ENCODE measurements at regions not wholly inside any gene's neighbourhood (a gene's known extent, or its start where the extent isn't known, plus 50 kb on each side); places are given as distances from the start of the nearest gene placed in this dataset.
"Not testable (repeated sequence)": the region's sequence is repeated elsewhere in the genome, so short reads cannot be mapped to it uniquely, and the experiment has no call there.

- POLR2A ChIA-PET, result not testable (repeated sequence)
Measured at GRCh38 chrX:90112365-90112764, 190.7 kb downstream of the TGIF2LX start.

GRCh38 chrX:90134947-90135346 lies 213.2 kb downstream of the TGIF2LX start:
- H3K4me3 ChIP-seq (ENCODE audit: low read depth in 2 of 2, low read length in 1 of 2); H3K9me3 ChIP-seq; H3K9ac ChIP-seq; H3K4me1 ChIP-seq (ENCODE audit: control insufficient read depth in 1 of 2, insufficient read depth in 2 of 2, low read depth in 1 of 2, low read length in 1 of 2); POLR2A ChIA-PET; H3K79me2 ChIP-seq (ENCODE audit: insufficient read depth); H3K27me3 ChIP-seq (ENCODE audit: insufficient read depth); H3K27ac ChIP-seq (ENCODE audit: low read depth in 2 of 2, low read length in 1 of 2); H4K20me1 ChIP-seq (ENCODE audit: insufficient read depth); DNase-seq; H3K9me2 ChIP-seq; H2AFZ ChIP-seq (ENCODE audit: low read depth); H3K4me2 ChIP-seq; H3F3A ChIP-seq (replicated peaks; ENCODE audit: insufficient read depth); CTCF ChIA-PET; H3K36me3 ChIP-seq (replicated peaks in 1 of 2; ENCODE audit: control insufficient read depth in 1 of 2, insufficient read depth in 2 of 2, low read length in 1 of 2): not testable (repeated sequence)
- WGBS (ENCODE audit: low lambda C conversion rate), result 2% methylated on average over 2 of the region's 2 CpGs

More at GRCh38 chrX:90112365-90112764, 190.7 kb downstream of the TGIF2LX start:
- H3K79me2 ChIP-seq (ENCODE audit: insufficient read depth); DNase-seq; H3K4me1 ChIP-seq (ENCODE audit: control insufficient read depth in 1 of 2, insufficient read depth in 2 of 2, low read depth in 1 of 2, low read length in 1 of 2); H4K20me1 ChIP-seq (ENCODE audit: insufficient read depth); H2AFZ ChIP-seq (ENCODE audit: low read depth); CTCF ChIA-PET; H3K9ac ChIP-seq; H3K9me3 ChIP-seq; H3K27me3 ChIP-seq (ENCODE audit: insufficient read depth); H3K36me3 ChIP-seq (replicated peaks in 1 of 2; ENCODE audit: control insufficient read depth in 1 of 2, insufficient read depth in 2 of 2, low read length in 1 of 2); H3K4me2 ChIP-seq; H3K4me3 ChIP-seq (ENCODE audit: low read depth in 2 of 2, low read length in 1 of 2); H3K27ac ChIP-seq (ENCODE audit: low read depth in 2 of 2, low read length in 1 of 2); H3K9me2 ChIP-seq; H3F3A ChIP-seq (replicated peaks; ENCODE audit: insufficient read depth): not testable (repeated sequence)
- WGBS (ENCODE audit: low lambda C conversion rate), result 76% methylated on average over 17 of the region's 30 CpGs

GRCh38 chrX:90178976-90179375 lies 257.3 kb downstream of the TGIF2LX start:
- CTCF ChIA-PET; H3K9ac ChIP-seq; H3K79me2 ChIP-seq (ENCODE audit: insufficient read depth); H3K4me1 ChIP-seq (ENCODE audit: control insufficient read depth in 1 of 2, insufficient read depth in 2 of 2, low read depth in 1 of 2, low read length in 1 of 2); H2AFZ ChIP-seq (ENCODE audit: low read depth); H3K27ac ChIP-seq (ENCODE audit: low read depth in 2 of 2, low read length in 1 of 2); H3K9me3 ChIP-seq; H3K27me3 ChIP-seq (ENCODE audit: insufficient read depth); H3K36me3 ChIP-seq (replicated peaks in 1 of 2; ENCODE audit: control insufficient read depth in 1 of 2, insufficient read depth in 2 of 2, low read length in 1 of 2); H3K4me2 ChIP-seq; H3K9me2 ChIP-seq; DNase-seq; H4K20me1 ChIP-seq (ENCODE audit: insufficient read depth); POLR2A ChIA-PET; H3K4me3 ChIP-seq (ENCODE audit: low read depth in 2 of 2, low read length in 1 of 2); H3F3A ChIP-seq (replicated peaks; ENCODE audit: insufficient read depth): not testable (repeated sequence)
- WGBS (ENCODE audit: low lambda C conversion rate), result 2% methylated on average over 8 of the region's 8 CpGs

GRCh38 chrX:90189046-90189445 lies 267.3 kb downstream of the TGIF2LX start:
- H3K9ac ChIP-seq; DNase-seq; H3K4me1 ChIP-seq (ENCODE audit: control insufficient read depth in 1 of 2, insufficient read depth in 2 of 2, low read depth in 1 of 2, low read length in 1 of 2); H3K9me2 ChIP-seq; H3F3A ChIP-seq (replicated peaks; ENCODE audit: insufficient read depth); H3K27ac ChIP-seq (ENCODE audit: low read depth in 2 of 2, low read length in 1 of 2); H3K79me2 ChIP-seq (ENCODE audit: insufficient read depth); H2AFZ ChIP-seq (ENCODE audit: low read depth); POLR2A ChIA-PET; H3K9me3 ChIP-seq; H3K4me2 ChIP-seq; H3K4me3 ChIP-seq (ENCODE audit: low read depth in 2 of 2, low read length in 1 of 2); H3K36me3 ChIP-seq (replicated peaks in 1 of 2; ENCODE audit: control insufficient read depth in 1 of 2, insufficient read depth in 2 of 2, low read length in 1 of 2); CTCF ChIA-PET; H3K27me3 ChIP-seq (ENCODE audit: insufficient read depth); H4K20me1 ChIP-seq (ENCODE audit: insufficient read depth): not testable (repeated sequence)

GRCh38 chrX:90206840-90207239 lies 285.1 kb downstream of the TGIF2LX start:
- H3K4me2 ChIP-seq; H3K27me3 ChIP-seq (ENCODE audit: insufficient read depth); H3K79me2 ChIP-seq (ENCODE audit: insufficient read depth); H3K9me2 ChIP-seq; DNase-seq; H3K4me3 ChIP-seq (ENCODE audit: low read depth in 2 of 2, low read length in 1 of 2); H3K4me1 ChIP-seq (ENCODE audit: control insufficient read depth in 1 of 2, insufficient read depth in 2 of 2, low read depth in 1 of 2, low read length in 1 of 2); H3F3A ChIP-seq (replicated peaks; ENCODE audit: insufficient read depth); H3K27ac ChIP-seq (ENCODE audit: low read depth in 2 of 2, low read length in 1 of 2); H3K36me3 ChIP-seq (replicated peaks in 1 of 2; ENCODE audit: control insufficient read depth in 1 of 2, insufficient read depth in 2 of 2, low read length in 1 of 2); POLR2A ChIA-PET; H3K9ac ChIP-seq; CTCF ChIA-PET; H2AFZ ChIP-seq (ENCODE audit: low read depth); H4K20me1 ChIP-seq (ENCODE audit: insufficient read depth); H3K9me3 ChIP-seq: not testable (repeated sequence)
- WGBS (ENCODE audit: low lambda C conversion rate), result 0% methylated on average over 3 of the region's 3 CpGs

All from SK-N-SH (cell line).